ENCODE measurements at regions not wholly inside any gene's neighbourhood (a gene's known extent, or its start where the extent isn't known, plus 50 kb on each side); places are given as distances from the start of the nearest gene placed in this dataset.
"Not testable (repeated sequence)": the region's sequence is repeated elsewhere in the genome, so short reads cannot be mapped to it uniquely, and the experiment has no call there.

- TF ChIP-seq, protein P1, sequence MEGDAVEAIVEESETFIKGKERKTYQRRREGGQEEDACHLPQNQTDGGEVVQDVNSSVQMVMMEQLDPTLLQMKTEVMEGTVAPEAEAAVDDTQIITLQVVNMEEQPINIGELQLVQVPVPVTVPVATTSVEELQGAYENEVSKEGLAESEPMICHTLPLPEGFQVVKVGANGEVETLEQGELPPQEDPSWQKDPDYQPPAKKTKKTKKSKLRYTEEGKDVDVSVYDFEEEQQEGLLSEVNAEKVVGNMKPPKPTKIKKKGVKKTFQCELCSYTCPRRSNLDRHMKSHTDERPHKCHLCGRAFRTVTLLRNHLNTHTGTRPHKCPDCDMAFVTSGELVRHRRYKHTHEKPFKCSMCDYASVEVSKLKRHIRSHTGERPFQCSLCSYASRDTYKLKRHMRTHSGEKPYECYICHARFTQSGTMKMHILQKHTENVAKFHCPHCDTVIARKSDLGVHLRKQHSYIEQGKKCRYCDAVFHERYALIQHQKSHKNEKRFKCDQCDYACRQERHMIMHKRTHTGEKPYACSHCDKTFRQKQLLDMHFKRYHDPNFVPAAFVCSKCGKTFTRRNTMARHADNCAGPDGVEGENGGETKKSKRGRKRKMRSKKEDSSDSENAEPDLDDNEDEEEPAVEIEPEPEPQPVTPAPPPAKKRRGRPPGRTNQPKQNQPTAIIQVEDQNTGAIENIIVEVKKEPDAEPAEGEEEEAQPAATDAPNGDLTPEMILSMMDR (IDR thresholded peaks at IDR 0.05), result not testable (repeated sequence)
- TF ChIP-seq EP300, POLR2A, POLR2AphosphoS5 (IDR thresholded peaks at IDR 0.05): not testable (repeated sequence)
Measured at GRCh38 chr18:40281356-40281755, 1673.7 kb upstream of the PIK3C3 start.

All from sigmoid colon (tissue), 4 donors.